Stomach (tissue), 8 donors: ENCODE measurements at regions not wholly inside any gene's neighbourhood (a gene's known extent, or its start where the extent isn't known, plus 50 kb on each side); places are given as distances from the start of the nearest gene placed in this dataset.
"Not testable (repeated sequence)": the region's sequence is repeated elsewhere in the genome, so short reads cannot be mapped to it uniquely, and the experiment has no call there.

Experiments
- DNase-seq, 2 donors: peaks; one replicate each; pipeline versions ENCODE4 v3.0.0 to v3.0.0-alpha.2; 2013 to 2019
- H3K27ac ChIP-seq, 5 donors: fragments of 200-600 bp in 4 of 5; sonication (generic) in 4 of 5; one replicate each; pipeline ENCODE4 v1.5.1; 2013 to 2019; ENCODE audit warnings: mild to moderate bottlenecking in 1 of 5, moderate library complexity in 1 of 5
- H3K27me3 ChIP-seq, 3 donors: fragments of 200-600 bp; sonication (generic); one replicate each; pipeline ENCODE4 v1.5.1; 2017 to 2019; ENCODE audit warnings: mixed run types in 1 of 3
- H3K36me3 ChIP-seq, 4 donors: fragments of 200-600 bp; sonication (generic); 1 replicate in 3 of 4; 2 replicates in 1 of 4; pipeline ENCODE4 v1.5.1; 2016 to 2019
- H3K4me1 ChIP-seq, 4 donors: fragments of 200-600 bp; sonication (generic); one replicate each; pipeline ENCODE4 v1.5.1; 2016 to 2019
- H3K4me3 ChIP-seq, 4 donors: fragments of 200-600 bp; sonication (generic) in 3 of 4; one replicate each; pipeline ENCODE4 v1.5.1; 2016 to 2019; ENCODE audit warnings: mild to moderate bottlenecking in 1 of 4
- H3K9me3 ChIP-seq, 4 donors: fragments of 200-600 bp; sonication (generic); one replicate each; pipeline ENCODE4 v1.5.1; 2016 to 2019
- CTCF ChIP-seq, 7 experiments: fragments of 450-650 bp in 4 of 7; fragments of 200-600 bp in 3 of 7; sonication (generic) in 3 of 7; IDR thresholded peaks; one replicate each; pipeline ENCODE4 v1.5.1; 2016 to 2019; ENCODE audit warnings: antibody characterized with exemption in 7 of 7, control low read depth in 2 of 7, mild to moderate bottlenecking in 1 of 7
- EP300 ChIP-seq: sonication (generic); formaldehyde crosslinking; IDR thresholded peaks from one replicate; pipeline ENCODE4 v1.6.1; 2017; ENCODE audit warnings: antibody characterized with exemption
- POLR2A ChIP-seq, 4 donors: fragments of 450-650 bp; IDR thresholded peaks; one replicate each; pipeline ENCODE4 v1.6.1; 2016; ENCODE audit warnings: antibody characterized with exemption in 4 of 4, control low read depth in 2 of 4, mild to moderate bottlenecking in 1 of 4, moderate library complexity in 1 of 4
- POLR2AphosphoS5 ChIP-seq, 3 donors: sonication (generic); formaldehyde crosslinking; IDR thresholded peaks; one replicate each; pipeline ENCODE4 v1.6.1; 2016; ENCODE audit warnings: antibody characterized with exemption in 3 of 3
- WGBS, 5 donors: extraction: QIAGEN DNeasy Blood & Tissue Kit in 3 of 5; methylation state at CpG; one replicate each; pipeline versions ENCODE4 v1.1.5 to v1.1.7; 2013 to 2018; 5-methylcytosine and 5-hydroxymethylcytosine counted together
- intact Hi-C: fragments of 100-400 bp; cut with DNase I; formaldehyde crosslinking; loops from one replicate; pipeline ENCODE4 v1.15.1; 2023; ENCODE audit warnings: low total_unique reads
- donor health status: healthy with polysubstance abuse.
- donor health status: Bipolar disorder and iron deficiency.
- donor health status: healthy.

- Histone ChIP-seq H3K36me3 (no peaks in the 10 kb centered on the region), H3K4me3 (no peak overlapping the region), H3K9me3 (no peaks in the 10 kb centered on the region), H3K4me1 (peaks cover 0 to 6% (median 0%) of the 10 kb centered on the region in 4 donors), H3K27ac (no peak overlapping the region), H3K27me3 (no peaks in the 10 kb centered on the region)
- intact Hi-C loops, result no loop called here
- no peak for TF ChIP-seq POLR2AphosphoS5 (IDR thresholded peaks at IDR 0.05)
- no peak for TF ChIP-seq POLR2A (IDR thresholded peaks at IDR 0.05)
- no peak for TF ChIP-seq CTCF (IDR thresholded peaks at IDR 0.05)
- no peak for TF ChIP-seq EP300
- no peak for DNase-seq
- WGBS, 5 donors, result 67 to 88% (median 77%) methylated on average over 1 of the region's 1 CpG
Measured at GRCh38 chr14:24700511-24700910, 66.5 kb upstream of the GZMB start.

GRCh38 chr14:24699052-24699451 lies 65.1 kb upstream of the GZMB start:
- no peak overlapping the region for H3K4me3 ChIP-seq
- peaks cover 0 to 18% (median 0%) of the 10 kb centered on the region in 4 donors for H3K4me1 ChIP-seq
- H3K27me3 ChIP-seq, result no peaks in the 10 kb centered on the region
- DNase-seq, result no peak
- no peak overlapping the region for H3K27ac ChIP-seq
- no peaks in the 10 kb centered on the region for H3K36me3 ChIP-seq
- no peak for TF ChIP-seq POLR2A (IDR thresholded peaks at IDR 0.05)
- no peak for TF ChIP-seq EP300
- no peak for TF ChIP-seq POLR2AphosphoS5 (IDR thresholded peaks at IDR 0.05)
- no peak for TF ChIP-seq CTCF (IDR thresholded peaks at IDR 0.05)
- no peaks in the 10 kb centered on the region for H3K9me3 ChIP-seq
- intact Hi-C loops, result no loop called here

- H3K9me3 ChIP-seq, H3K27ac ChIP-seq, intact Hi-C loops, H3K27me3 ChIP-seq, H3K36me3 ChIP-seq, DNase-seq, H3K4me3 ChIP-seq: not testable (repeated sequence)
- WGBS, 5 donors, result 95 to 100% (median 98%) methylated on average over 1 of the region's 1 CpG
- peaks cover 0 to 19% (median 0%) of the 10 kb centered on the region in 4 donors for H3K4me1 ChIP-seq
Measured at GRCh38 chr14:24696280-24696920, 62.4 kb upstream of the GZMB start.

- peak in 1 of 2 donors; percentile 37 for DNase-seq
- Histone ChIP-seq H3K27ac (peak overlapping the region in 1 of 5 donors; percentile 9), H3K4me3 (no peak overlapping the region), H3K36me3 (no peaks in the 10 kb centered on the region), H3K9me3 (no peaks in the 10 kb centered on the region), H3K4me1 (peaks cover 0 to 19% (median 0%) of the 10 kb centered on the region in 4 donors), H3K27me3 (no peaks in the 10 kb centered on the region)
- WGBS, 5 donors, result 57 to 70% (median 65%) methylated on average over 8 of the region's 8 CpGs
- TF ChIP-seq POLR2AphosphoS5 (IDR thresholded peaks at IDR 0.05) (no peak), EP300 (no peak), CTCF (IDR thresholded peaks at IDR 0.05) (no peak), POLR2A (IDR thresholded peaks at IDR 0.05) (no peak)
- intact Hi-C loops, result no loop called here
Measured at GRCh38 chr14:24695265-24696241, 61.6 kb upstream of the GZMB start.
